ENCODE measurements at regions not wholly inside any gene's neighbourhood (a gene's known extent, or its start where the extent isn't known, plus 50 kb on each side); places are given as distances from the start of the nearest gene placed in this dataset.

GRCh38 chr7:17075601-17076255 is 193.9 kb upstream of the AGR3 start:
- TF ChIP-seq CTCF (IDR thresholded peaks at IDR 0.05; ENCODE audit: insufficient read depth, low read length, poor library complexity, severe bottlenecking), result no peak
- TF ChIP-seq EZH2phosphoT487 (conservative IDR thresholded peaks at IDR 0.05; ENCODE audit: low read length), result no peak
